ENCODE measurements at regions not wholly inside any gene's neighbourhood (a gene's known extent, or its start where the extent isn't known, plus 50 kb on each side); places are given as distances from the start of the nearest gene placed in this dataset.

DNA sequence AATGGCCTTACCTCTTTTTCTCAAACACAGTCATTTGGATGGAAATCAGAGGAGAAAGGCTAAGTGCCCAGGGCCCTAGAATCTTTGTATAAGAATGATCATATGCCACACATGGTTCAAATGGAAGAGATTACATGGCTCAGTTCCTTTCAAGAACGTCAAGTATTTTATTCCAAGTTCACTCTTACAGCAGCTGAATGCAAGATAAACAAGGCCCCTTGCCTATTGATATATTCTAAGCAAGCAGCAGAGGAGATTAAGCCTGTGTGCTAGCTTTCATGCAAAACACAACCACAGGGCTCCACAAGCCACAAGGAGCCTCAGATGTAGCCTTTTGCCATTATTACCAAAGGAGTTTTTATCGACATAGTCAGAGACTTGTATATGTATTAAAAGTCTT lies 55.3 kb upstream of the SLCO6A1 start:
- DNase-seq (no peak), ATAC-seq (replicated peaks in 1 of 4) (no peak)
- H3K27me3 Mint-ChIP-seq: peaks cover 6 to 18% of the 10 kb centered on the region in 2 donors
- peaks cover 0 to 8% (median 3%) of the 10 kb centered on the region in 3 donors for H3K9me3 Mint-ChIP-seq
- ChIA-PET POLR2A (no interaction called here), CTCF (no interaction called here)
- H3K36me3 Mint-ChIP-seq: no peaks in the 10 kb centered on the region
- no peak overlapping the region for H3K4me3 ChIP-seq (ENCODE audit: control insufficient read depth in 1 of 2, extremely low read depth in 1 of 2, low read length in 1 of 2)
- H3K4me1 ChIP-seq (ENCODE audit: control insufficient read depth in 1 of 2, extremely low read depth in 1 of 2, insufficient read depth in 2 of 2, low read length in 2 of 2): no peaks in the 10 kb centered on the region
- no peaks in the 10 kb centered on the region for H3K27me3 ChIP-seq (replicated peaks in 1 of 2; ENCODE audit: control insufficient read depth in 2 of 2, extremely low read depth in 1 of 2, insufficient read depth in 2 of 2, low read length in 1 of 2)
- H3K9me3 ChIP-seq: no peaks in the 10 kb centered on the region
- no peak overlapping the region for H3K27ac ChIP-seq (ENCODE audit: low read length)
- no peaks in the 10 kb centered on the region for H3K4me1 Mint-ChIP-seq
- no CpG with 5 or more reads among the region's 2 CpGs for whole genome bisulfite sequencing (ENCODE audit: insufficient coverage)
- H3K4me3 Mint-ChIP-seq: no peak overlapping the region
- no peaks in the 10 kb centered on the region for H3K36me3 ChIP-seq (ENCODE audit: control insufficient read depth in 2 of 2, extremely low read depth in 1 of 2, insufficient read depth in 1 of 2, low read length in 1 of 2)
- no peak overlapping the region for H3K27ac Mint-ChIP-seq

DNA sequence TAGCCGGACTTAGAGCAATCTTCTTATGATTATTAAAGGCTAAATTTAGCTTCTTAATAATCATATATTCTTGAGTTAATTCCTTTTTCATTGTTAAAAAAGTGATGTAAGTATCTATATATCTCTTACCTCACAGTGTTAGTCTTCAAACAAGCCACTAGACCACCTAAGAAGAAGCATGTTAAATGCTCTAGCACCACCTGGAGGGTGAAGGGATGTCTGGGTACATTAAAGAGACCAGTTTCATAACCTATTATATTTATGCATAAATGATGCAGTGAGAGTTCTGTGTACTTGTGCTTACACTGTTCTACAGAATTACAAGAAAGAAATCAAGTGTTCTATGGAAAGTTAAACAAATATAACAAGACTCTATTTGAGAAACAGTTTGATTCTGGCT lies 55.9 kb upstream of the SLCO6A1 start:
- Mint-ChIP-seq H3K9me3 (peaks cover 0 to 7% (median 3%) of the 10 kb centered on the region in 3 donors), H3K27me3 (peaks cover 6 to 18% of the 10 kb centered on the region in 2 donors), H3K4me1 (no peaks in the 10 kb centered on the region), H3K36me3 (no peaks in the 10 kb centered on the region), H3K4me3 (no peak overlapping the region), H3K27ac (no peak overlapping the region)
- H3K4me3 ChIP-seq (ENCODE audit: control insufficient read depth in 1 of 2, extremely low read depth in 1 of 2, low read length in 1 of 2): no peak overlapping the region
- no peaks in the 10 kb centered on the region for H3K36me3 ChIP-seq (ENCODE audit: control insufficient read depth in 2 of 2, extremely low read depth in 1 of 2, insufficient read depth in 1 of 2, low read length in 1 of 2)
- ChIA-PET POLR2A (no interaction called here), CTCF (no interaction called here)
- no peaks in the 10 kb centered on the region for H3K9me3 ChIP-seq
- no CpG with 5 or more reads among the region's 1 CpG for WGBS (ENCODE audit: insufficient coverage)
- DNase-seq (no peak), ATAC-seq (replicated peaks in 1 of 4) (no peak)
- H3K27me3 ChIP-seq (replicated peaks in 1 of 2; ENCODE audit: control insufficient read depth in 2 of 2, extremely low read depth in 1 of 2, insufficient read depth in 2 of 2, low read length in 1 of 2): no peaks in the 10 kb centered on the region
- H3K4me1 ChIP-seq (ENCODE audit: control insufficient read depth in 1 of 2, extremely low read depth in 1 of 2, insufficient read depth in 2 of 2, low read length in 2 of 2): no peaks in the 10 kb centered on the region
- H3K27ac ChIP-seq (ENCODE audit: low read length): no peak overlapping the region

DNA sequence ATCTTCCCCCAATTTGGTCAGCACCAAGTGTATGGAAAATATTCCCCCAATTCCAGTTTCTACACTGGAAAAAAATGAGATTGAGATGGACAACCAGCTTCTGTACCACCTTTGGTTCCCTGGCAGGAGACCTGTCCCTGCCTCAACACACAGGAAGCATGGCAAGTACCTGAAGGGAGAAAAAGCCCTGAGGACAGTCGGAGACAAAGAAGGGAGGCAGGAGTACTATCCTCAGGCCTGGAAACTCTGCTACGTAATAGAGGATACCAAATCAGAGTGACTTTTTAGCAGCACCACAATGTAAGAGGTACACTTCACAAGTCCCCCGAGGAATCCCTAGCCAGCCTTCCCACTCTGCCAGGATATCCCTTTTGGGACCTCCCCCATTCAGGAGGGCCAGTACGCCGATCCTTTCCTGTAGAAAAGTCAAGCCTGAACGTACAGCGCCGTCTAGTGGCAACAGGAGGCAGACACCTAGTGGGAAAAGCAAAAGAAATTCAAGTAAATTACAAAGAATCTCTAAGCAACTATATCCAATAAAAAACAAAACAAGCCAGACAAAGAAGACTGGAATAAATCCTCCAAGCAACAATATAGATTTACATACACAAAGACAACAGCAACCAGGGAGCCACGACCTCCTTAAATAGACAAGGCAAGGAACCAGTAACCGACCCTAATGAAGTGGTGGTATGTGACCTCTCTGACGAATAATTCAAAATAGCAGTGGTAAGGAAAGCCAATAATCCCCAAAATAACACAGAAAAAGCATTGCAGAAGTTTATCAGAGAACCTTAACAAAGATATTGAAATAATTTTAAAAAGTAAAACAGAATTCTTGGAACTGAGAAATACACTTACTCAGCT lies 63.3 kb upstream of the SLCO6A1 start:
- Histone ChIP-seq H3K4me3 (ENCODE audit: control insufficient read depth in 1 of 2, extremely low read depth in 1 of 2, low read length in 1 of 2) (no peak overlapping the region), H3K27me3 (replicated peaks in 1 of 2; ENCODE audit: control insufficient read depth in 2 of 2, extremely low read depth in 1 of 2, insufficient read depth in 2 of 2, low read length in 1 of 2) (no peaks in the 10 kb centered on the region), H3K9me3 (no peaks in the 10 kb centered on the region), H3K4me1 (ENCODE audit: control insufficient read depth in 1 of 2, extremely low read depth in 1 of 2, insufficient read depth in 2 of 2, low read length in 2 of 2) (no peaks in the 10 kb centered on the region), H3K27ac (ENCODE audit: low read length) (no peak overlapping the region), H3K36me3 (ENCODE audit: control insufficient read depth in 2 of 2, extremely low read depth in 1 of 2, insufficient read depth in 1 of 2, low read length in 1 of 2) (no peaks in the 10 kb centered on the region)
- Mint-ChIP-seq H3K27ac (no peak overlapping the region), H3K36me3 (no peaks in the 10 kb centered on the region), H3K4me1 (no peaks in the 10 kb centered on the region), H3K4me3 (no peak overlapping the region), H3K9me3 (peaks cover 0 to 14% (median 2%) of the 10 kb centered on the region in 3 donors), H3K27me3 (peaks cover 2 to 6% of the 10 kb centered on the region in 2 donors)
- ChIA-PET POLR2A (no interaction called here), CTCF (no interaction called here)
- ATAC-seq (replicated peaks in 1 of 4) (no peak), DNase-seq (peak in 1 of 35 experiments; percentile 4)
- WGBS (ENCODE audit: insufficient coverage): 38% methylated on average over 4 of the region's 11 CpGs

DNA sequence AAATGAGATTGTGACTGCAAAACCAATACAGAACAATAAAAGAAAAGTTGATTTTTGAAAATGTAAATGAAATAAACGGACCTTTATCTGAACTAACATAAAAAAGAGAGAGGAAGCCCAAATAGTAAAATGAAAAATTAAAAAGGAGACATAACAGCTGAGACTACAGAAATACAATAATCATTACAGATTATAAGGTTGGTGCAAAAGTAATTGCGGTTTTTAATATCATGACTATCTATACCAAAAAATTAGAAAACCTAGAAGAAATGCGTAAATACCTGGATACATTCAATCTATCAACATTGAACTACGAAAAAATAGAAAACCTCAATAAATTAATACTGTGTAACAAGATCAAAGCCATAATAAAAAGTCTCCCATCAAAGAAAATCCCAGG lies 71.9 kb upstream of the SLCO6A1 start:
- Mint-ChIP-seq H3K36me3 (no peaks in the 10 kb centered on the region), H3K4me1 (no peaks in the 10 kb centered on the region), H3K27ac (no peak overlapping the region), H3K4me3 (no peak overlapping the region), H3K27me3 (peaks cover 14 to 22% of the 10 kb centered on the region in 2 donors), H3K9me3 (peaks cover 0 to under 1% (median 0%) of the 10 kb centered on the region in 3 donors)
- Histone ChIP-seq H3K27ac (ENCODE audit: low read length) (no peak overlapping the region), H3K4me3 (ENCODE audit: control insufficient read depth in 1 of 2, extremely low read depth in 1 of 2, low read length in 1 of 2) (no peak overlapping the region), H3K36me3 (ENCODE audit: control insufficient read depth in 2 of 2, extremely low read depth in 1 of 2, insufficient read depth in 1 of 2, low read length in 1 of 2) (no peaks in the 10 kb centered on the region), H3K4me1 (ENCODE audit: control insufficient read depth in 1 of 2, extremely low read depth in 1 of 2, insufficient read depth in 2 of 2, low read length in 2 of 2) (no peaks in the 10 kb centered on the region), H3K27me3 (replicated peaks in 1 of 2; ENCODE audit: control insufficient read depth in 2 of 2, extremely low read depth in 1 of 2, insufficient read depth in 2 of 2, low read length in 1 of 2) (peaks cover 0 to 2% of the 10 kb centered on the region in 2 experiments), H3K9me3 (no peaks in the 10 kb centered on the region)
- WGBS (ENCODE audit: insufficient coverage): 57% methylated on average over 2 of the region's 4 CpGs
- ChIA-PET POLR2A (no interaction called here), CTCF (no interaction called here)
- ATAC-seq (replicated peaks in 1 of 4) (no peak), DNase-seq (no peak)

DNA sequence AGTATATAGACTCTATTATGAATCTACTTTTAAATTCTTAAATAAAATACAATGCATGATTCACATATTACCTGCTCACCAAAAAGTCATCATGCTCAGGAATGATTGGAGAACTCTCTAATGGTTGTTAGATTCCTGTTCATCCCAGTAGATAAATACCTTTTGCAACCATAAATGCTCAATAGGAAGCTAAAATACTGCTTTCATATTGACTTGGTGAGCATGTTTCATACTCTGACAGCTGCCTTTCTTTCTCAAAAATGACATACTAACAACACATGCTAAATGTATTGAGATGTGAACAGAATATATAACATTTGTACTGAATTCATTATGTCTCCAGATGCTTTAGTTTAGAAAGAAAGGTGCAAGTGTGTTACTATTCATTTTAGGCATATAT lies 79.6 kb upstream of the SLCO6A1 start:
- Histone ChIP-seq H3K27ac (ENCODE audit: low read length) (no peak overlapping the region), H3K4me1 (ENCODE audit: control insufficient read depth in 1 of 2, extremely low read depth in 1 of 2, insufficient read depth in 2 of 2, low read length in 2 of 2) (no peaks in the 10 kb centered on the region), H3K27me3 (replicated peaks in 1 of 2; ENCODE audit: control insufficient read depth in 2 of 2, extremely low read depth in 1 of 2, insufficient read depth in 2 of 2, low read length in 1 of 2) (no peaks in the 10 kb centered on the region), H3K4me3 (ENCODE audit: control insufficient read depth in 1 of 2, extremely low read depth in 1 of 2, low read length in 1 of 2) (no peak overlapping the region), H3K9me3 (no peaks in the 10 kb centered on the region), H3K36me3 (ENCODE audit: control insufficient read depth in 2 of 2, extremely low read depth in 1 of 2, insufficient read depth in 1 of 2, low read length in 1 of 2) (no peaks in the 10 kb centered on the region)
- Mint-ChIP-seq H3K9me3 (no peaks in the 10 kb centered on the region), H3K27me3 (no peaks in the 10 kb centered on the region), H3K27ac (no peak overlapping the region), H3K4me1 (no peaks in the 10 kb centered on the region), H3K4me3 (no peak overlapping the region), H3K36me3 (no peaks in the 10 kb centered on the region)
- CTCF ChIA-PET: no interaction called here
- POLR2A ChIA-PET: no interaction called here
- no peak for DNase-seq
- no peak for ATAC-seq (replicated peaks in 1 of 4)

DNA sequence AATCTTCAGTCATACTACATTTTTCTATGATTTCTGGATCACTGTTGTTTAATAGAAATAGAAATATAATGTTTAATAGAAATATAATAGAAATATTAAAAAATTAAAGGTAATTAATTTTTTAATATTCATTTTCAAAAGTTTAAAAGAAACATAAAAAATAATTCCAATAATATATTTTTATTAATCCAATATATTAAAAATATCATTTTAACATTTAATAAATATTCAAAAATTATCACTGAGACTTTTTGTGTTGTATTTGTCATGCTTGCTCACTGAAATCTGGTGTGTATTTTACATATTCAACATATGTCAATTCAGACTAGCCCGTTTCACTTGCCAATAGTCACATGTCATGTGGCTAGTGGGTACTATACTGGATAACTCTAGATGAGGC lies 80.6 kb upstream of the SLCO6A1 start:
- H3K9me3 Mint-ChIP-seq: no peaks in the 10 kb centered on the region
- peaks cover 0 to 2% (median 0%) of the 10 kb centered on the region in 3 donors for H3K4me1 Mint-ChIP-seq
- CTCF ChIA-PET: no interaction called here
- H3K4me3 ChIP-seq (ENCODE audit: control insufficient read depth in 1 of 2, extremely low read depth in 1 of 2, low read length in 1 of 2): no peak overlapping the region
- H3K27me3 Mint-ChIP-seq: no peaks in the 10 kb centered on the region
- H3K27me3 ChIP-seq (replicated peaks in 1 of 2; ENCODE audit: control insufficient read depth in 2 of 2, extremely low read depth in 1 of 2, insufficient read depth in 2 of 2, low read length in 1 of 2): no peaks in the 10 kb centered on the region
- no peak overlapping the region for H3K4me3 Mint-ChIP-seq
- POLR2A ChIA-PET: no interaction called here
- H3K27ac ChIP-seq (ENCODE audit: low read length): no peak overlapping the region
- H3K9me3 ChIP-seq: no peaks in the 10 kb centered on the region
- H3K4me1 ChIP-seq (ENCODE audit: control insufficient read depth in 1 of 2, extremely low read depth in 1 of 2, insufficient read depth in 2 of 2, low read length in 2 of 2): no peaks in the 10 kb centered on the region
- no peak for ATAC-seq (replicated peaks in 1 of 4)
- no peak for DNase-seq
- no peaks in the 10 kb centered on the region for H3K36me3 Mint-ChIP-seq
- no peak overlapping the region for H3K27ac Mint-ChIP-seq
- H3K36me3 ChIP-seq (ENCODE audit: control insufficient read depth in 2 of 2, extremely low read depth in 1 of 2, insufficient read depth in 1 of 2, low read length in 1 of 2): no peaks in the 10 kb centered on the region
- no CpG with 5 or more reads among the region's 1 CpG for WGBS (ENCODE audit: insufficient coverage)

DNA sequence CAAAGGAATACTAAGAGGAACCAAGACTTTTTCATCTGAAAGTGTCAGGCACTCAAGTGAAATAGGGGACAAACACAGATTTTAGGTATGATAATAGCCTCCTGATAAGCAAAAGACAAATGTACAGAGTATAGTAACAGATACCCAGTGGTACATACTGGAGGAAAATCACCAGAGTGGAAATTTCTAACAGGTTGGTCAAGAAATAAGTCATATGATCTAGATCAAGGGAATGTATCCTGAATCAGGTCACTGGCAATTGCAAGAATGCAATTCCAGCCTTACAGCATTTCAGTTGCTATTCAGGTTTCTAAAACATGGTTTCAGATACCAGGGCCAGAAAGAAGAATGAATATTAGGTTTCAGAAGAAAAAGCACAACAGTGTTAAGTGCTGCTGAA lies 82.2 kb upstream of the SLCO6A1 start:
- Histone ChIP-seq H3K4me1 (ENCODE audit: control insufficient read depth in 1 of 2, extremely low read depth in 1 of 2, insufficient read depth in 2 of 2, low read length in 2 of 2) (no peaks in the 10 kb centered on the region), H3K36me3 (ENCODE audit: control insufficient read depth in 2 of 2, extremely low read depth in 1 of 2, insufficient read depth in 1 of 2, low read length in 1 of 2) (no peaks in the 10 kb centered on the region), H3K9me3 (no peaks in the 10 kb centered on the region), H3K27ac (ENCODE audit: low read length) (no peak overlapping the region), H3K4me3 (ENCODE audit: control insufficient read depth in 1 of 2, extremely low read depth in 1 of 2, low read length in 1 of 2) (no peak overlapping the region), H3K27me3 (replicated peaks in 1 of 2; ENCODE audit: control insufficient read depth in 2 of 2, extremely low read depth in 1 of 2, insufficient read depth in 2 of 2, low read length in 1 of 2) (no peaks in the 10 kb centered on the region)
- no peaks in the 10 kb centered on the region for H3K36me3 Mint-ChIP-seq
- ATAC-seq (replicated peaks in 1 of 4) (no peak), DNase-seq (no peak)
- peaks cover 0 to 2% (median 0%) of the 10 kb centered on the region in 3 donors for H3K4me1 Mint-ChIP-seq
- H3K4me3 Mint-ChIP-seq: no peak overlapping the region
- no peaks in the 10 kb centered on the region for H3K27me3 Mint-ChIP-seq
- ChIA-PET CTCF (interaction anchor here (1.1 to 1.2 kb wide), 2 partner anchors 15 to 559 kb away, joined by 4 to 7 read pairs; no protein-coding TSS in a partner anchor), POLR2A (no interaction called here)
- no peaks in the 10 kb centered on the region for H3K9me3 Mint-ChIP-seq
- H3K27ac Mint-ChIP-seq: no peak overlapping the region

All from T-cell (primary cell).